ENCODE measurements at regions not wholly inside any gene's neighbourhood (a gene's known extent, or its start where the extent isn't known, plus 50 kb on each side); places are given as distances from the start of the nearest gene placed in this dataset.

GRCh38 chr12:97026901-97027300, 119.8 kb downstream of the NEDD1 start:
- Histone ChIP-seq H3K27me3 (ENCODE audit: insufficient read depth, insufficient read length) (no peaks in the 10 kb centered on the region), H3K4me3 (ENCODE audit: insufficient read length, low read depth) (no peak overlapping the region), H3K9me3 (ENCODE audit: insufficient read depth, low read length) (0 out of 2 replicates have a peak, but pooled peaks cover 6% of the 10 kb centered on the region), H3K9ac (ENCODE audit: insufficient read length, low read depth) (no peak overlapping the region), H3K4me1 (ENCODE audit: insufficient read depth, insufficient read length) (no peaks in the 10 kb centered on the region), H3K36me3 (ENCODE audit: insufficient read depth, insufficient read length, low read length) (no peaks in the 10 kb centered on the region)
- TF ChIP-seq ZNF274 (IDR thresholded peaks at IDR 0.05; ENCODE audit: low read depth, low read length) (no peak), SUZ12 (IDR thresholded peaks at IDR 0.05; ENCODE audit: extremely low read depth, insufficient read depth, insufficient read length) (no peak), YY1 (IDR thresholded peaks at IDR 0.05; ENCODE audit: insufficient read depth, insufficient read length) (no peak)
- DNase-seq (ENCODE audit: low read depth, low spot score) = no peak

- no peak for DNase-seq (ENCODE audit: low read depth, low spot score)
- TF ChIP-seq ZNF274 (IDR thresholded peaks at IDR 0.05; ENCODE audit: low read depth, low read length) (no peak), SUZ12 (IDR thresholded peaks at IDR 0.05; ENCODE audit: extremely low read depth, insufficient read depth, insufficient read length) (no peak), YY1 (IDR thresholded peaks at IDR 0.05; ENCODE audit: insufficient read depth, insufficient read length) (no peak)
- H3K4me3 ChIP-seq (ENCODE audit: insufficient read length, low read depth) = no peak overlapping the region
- H3K9ac ChIP-seq (ENCODE audit: insufficient read length, low read depth) = no peak overlapping the region
- no peaks in the 10 kb centered on the region for H3K4me1 ChIP-seq (ENCODE audit: insufficient read depth, insufficient read length)
- 0 out of 2 replicates have a peak, but pooled peaks cover 6% of the 10 kb centered on the region for H3K9me3 ChIP-seq (ENCODE audit: insufficient read depth, low read length)
- H3K27me3 ChIP-seq (ENCODE audit: insufficient read depth, insufficient read length) = no peaks in the 10 kb centered on the region
- no peaks in the 10 kb centered on the region for H3K36me3 ChIP-seq (ENCODE audit: insufficient read depth, insufficient read length, low read length)
These were observed 120.4 kb downstream of the NEDD1 start for GRCh38 chr12:97027482-97027881.

- H3K4me1 ChIP-seq (ENCODE audit: insufficient read depth, insufficient read length) = no peaks in the 10 kb centered on the region
- no peak overlapping the region for H3K9ac ChIP-seq (ENCODE audit: insufficient read length, low read depth)
- no peak for DNase-seq (ENCODE audit: low read depth, low spot score)
- H3K4me3 ChIP-seq (ENCODE audit: insufficient read length, low read depth) = no peak overlapping the region
- H3K27me3 ChIP-seq (ENCODE audit: insufficient read depth, insufficient read length) = no peaks in the 10 kb centered on the region
- H3K9me3 ChIP-seq (ENCODE audit: insufficient read depth, low read length) = no peaks in the 10 kb centered on the region
- H3K36me3 ChIP-seq (ENCODE audit: insufficient read depth, insufficient read length, low read length) = no peaks in the 10 kb centered on the region
- TF ChIP-seq ZNF274 (IDR thresholded peaks at IDR 0.05; ENCODE audit: low read depth, low read length) = no peak
- no peak for TF ChIP-seq YY1 (IDR thresholded peaks at IDR 0.05; ENCODE audit: insufficient read depth, insufficient read length)
- no peak for TF ChIP-seq SUZ12 (IDR thresholded peaks at IDR 0.05; ENCODE audit: extremely low read depth, insufficient read depth, insufficient read length)
These were observed 131.1 kb downstream of the NEDD1 start for GRCh38 chr12:97038131-97038530.

GRCh38 chr12:97038834-97039233, 131.8 kb downstream of the NEDD1 start:
- no peaks in the 10 kb centered on the region for H3K4me1 ChIP-seq (ENCODE audit: insufficient read depth, insufficient read length)
- H3K36me3 ChIP-seq (ENCODE audit: insufficient read depth, insufficient read length, low read length) = no peaks in the 10 kb centered on the region
- DNase-seq (ENCODE audit: low read depth, low spot score) = no peak
- H3K9ac ChIP-seq (ENCODE audit: insufficient read length, low read depth) = no peak overlapping the region
- H3K4me3 ChIP-seq (ENCODE audit: insufficient read length, low read depth) = no peak overlapping the region
- TF ChIP-seq ZNF274 (IDR thresholded peaks at IDR 0.05; ENCODE audit: low read depth, low read length) = no peak
- no peak for TF ChIP-seq SUZ12 (IDR thresholded peaks at IDR 0.05; ENCODE audit: extremely low read depth, insufficient read depth, insufficient read length)
- no peak for TF ChIP-seq YY1 (IDR thresholded peaks at IDR 0.05; ENCODE audit: insufficient read depth, insufficient read length)
- no peaks in the 10 kb centered on the region for H3K9me3 ChIP-seq (ENCODE audit: insufficient read depth, low read length)
- no peaks in the 10 kb centered on the region for H3K27me3 ChIP-seq (ENCODE audit: insufficient read depth, insufficient read length)

GRCh38 chr12:97046901-97047300, 139.8 kb downstream of the NEDD1 start:
- H3K9ac ChIP-seq (ENCODE audit: insufficient read length, low read depth) = no peak overlapping the region
- DNase-seq (ENCODE audit: low read depth, low spot score) = no peak
- H3K36me3 ChIP-seq (ENCODE audit: insufficient read depth, insufficient read length, low read length) = no peaks in the 10 kb centered on the region
- H3K4me1 ChIP-seq (ENCODE audit: insufficient read depth, insufficient read length) = no peaks in the 10 kb centered on the region
- TF ChIP-seq ZNF274 (IDR thresholded peaks at IDR 0.05; ENCODE audit: low read depth, low read length) (no peak), YY1 (IDR thresholded peaks at IDR 0.05; ENCODE audit: insufficient read depth, insufficient read length) (no peak), SUZ12 (IDR thresholded peaks at IDR 0.05; ENCODE audit: extremely low read depth, insufficient read depth, insufficient read length) (no peak)
- no peaks in the 10 kb centered on the region for H3K27me3 ChIP-seq (ENCODE audit: insufficient read depth, insufficient read length)
- no peaks in the 10 kb centered on the region for H3K9me3 ChIP-seq (ENCODE audit: insufficient read depth, low read length)
- no peak overlapping the region for H3K4me3 ChIP-seq (ENCODE audit: insufficient read length, low read depth)

GRCh38 chr12:97047361-97047760, 140.3 kb downstream of the NEDD1 start:
- no peak for DNase-seq (ENCODE audit: low read depth, low spot score)
- H3K9ac ChIP-seq (ENCODE audit: insufficient read length, low read depth) = no peak overlapping the region
- no peaks in the 10 kb centered on the region for H3K9me3 ChIP-seq (ENCODE audit: insufficient read depth, low read length)
- H3K4me3 ChIP-seq (ENCODE audit: insufficient read length, low read depth) = no peak overlapping the region
- TF ChIP-seq YY1 (IDR thresholded peaks at IDR 0.05; ENCODE audit: insufficient read depth, insufficient read length) = no peak
- no peak for TF ChIP-seq SUZ12 (IDR thresholded peaks at IDR 0.05; ENCODE audit: extremely low read depth, insufficient read depth, insufficient read length)
- no peak for TF ChIP-seq ZNF274 (IDR thresholded peaks at IDR 0.05; ENCODE audit: low read depth, low read length)
- H3K27me3 ChIP-seq (ENCODE audit: insufficient read depth, insufficient read length) = no peaks in the 10 kb centered on the region
- no peaks in the 10 kb centered on the region for H3K4me1 ChIP-seq (ENCODE audit: insufficient read depth, insufficient read length)
- H3K36me3 ChIP-seq (ENCODE audit: insufficient read depth, insufficient read length, low read length) = no peaks in the 10 kb centered on the region

GRCh38 chr12:97048421-97049035, 141.5 kb downstream of the NEDD1 start:
- DNase-seq (ENCODE audit: low read depth, low spot score) = no peak
- Histone ChIP-seq H3K36me3 (ENCODE audit: insufficient read depth, insufficient read length, low read length) (no peaks in the 10 kb centered on the region), H3K9ac (ENCODE audit: insufficient read length, low read depth) (no peak overlapping the region), H3K27me3 (ENCODE audit: insufficient read depth, insufficient read length) (no peaks in the 10 kb centered on the region), H3K9me3 (ENCODE audit: insufficient read depth, low read length) (no peaks in the 10 kb centered on the region), H3K4me3 (ENCODE audit: insufficient read length, low read depth) (no peak overlapping the region), H3K4me1 (ENCODE audit: insufficient read depth, insufficient read length) (no peaks in the 10 kb centered on the region)
- no peak for TF ChIP-seq YY1 (IDR thresholded peaks at IDR 0.05; ENCODE audit: insufficient read depth, insufficient read length)
- no peak for TF ChIP-seq ZNF274 (IDR thresholded peaks at IDR 0.05; ENCODE audit: low read depth, low read length)
- TF ChIP-seq SUZ12 (IDR thresholded peaks at IDR 0.05; ENCODE audit: extremely low read depth, insufficient read depth, insufficient read length) = no peak
